ENCODE measurements at regions not wholly inside any gene's neighbourhood (a gene's known extent, or its start where the extent isn't known, plus 50 kb on each side); places are given as distances from the start of the nearest gene placed in this dataset.

DNA sequence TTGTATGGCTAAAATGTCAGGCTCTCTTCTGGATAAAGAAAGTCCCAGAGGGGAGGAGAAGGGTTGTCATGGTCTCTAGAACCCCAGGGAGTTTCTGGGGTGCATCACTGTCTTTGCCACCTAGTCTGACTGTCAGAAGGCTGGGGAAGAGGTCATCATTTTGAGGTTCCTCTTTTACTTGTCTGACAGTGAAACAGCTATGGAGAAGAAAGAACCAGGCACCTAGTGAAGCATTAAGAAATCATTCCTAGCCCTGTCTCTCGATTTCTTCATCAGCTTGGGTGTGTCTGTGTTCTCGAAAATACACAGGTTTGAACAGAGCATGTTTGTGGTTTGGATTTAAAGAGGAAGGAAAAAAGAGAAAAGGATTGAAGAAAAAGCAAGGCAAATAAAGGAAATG lies 158.7 kb upstream of the LRIG3 start:
- H2AK5ac ChIP-seq (ENCODE audit: low read depth, low read length), result 0 out of 2 replicates have a peak overlapping the region, but pooled peaks have one; percentile 24
- H2BK20ac ChIP-seq (ENCODE audit: low read depth, low read length), result no peak overlapping the region; the same call in 1 of the 2 replicates
- intact Hi-C loops (cut with micrococcal nuclease) (no loop called here), in situ Hi-C loops (cut with MboI; ENCODE audit: low sequenced_read_pairs) (no loop called here), dilution Hi-C loops (cut with HindIII; ENCODE audit: low sequenced_read_pairs, unreplicated experiment) (no loop called here)
- no peak overlapping the region for H3K56ac ChIP-seq (ENCODE audit: extremely low read depth, insufficient read depth, low read length)
- no peaks in the 10 kb centered on the region for H3K27me3 ChIP-seq (ENCODE audit: control insufficient read depth, insufficient read depth, low read length)
- H2BK5ac ChIP-seq (ENCODE audit: low read depth, low read length, poor library complexity, severe bottlenecking), result no peak overlapping the region
- H3K9me1 ChIP-seq (ENCODE audit: insufficient read depth, low read length), result no peaks in the 10 kb centered on the region
- no CpG with 5 or more reads among the region's 2 CpGs for WGBS, 2 experiments (ENCODE audit: extremely low coverage in 2 of 2, insufficient read length in 1 of 2)
- no peaks in the 10 kb centered on the region for H4K20me1 ChIP-seq (ENCODE audit: insufficient read depth, low read length)
- no peaks in the 10 kb centered on the region for H3K36me3 ChIP-seq (ENCODE audit: control insufficient read depth, insufficient read depth, low read length)
- no peak overlapping the region for H3K4me3 ChIP-seq (ENCODE audit: insufficient read depth, low read depth, low read length)
- ATAC-seq (ENCODE audit: low read depth) (no peak), DNase-seq (no peak)
- no peak overlapping the region for H3K27ac ChIP-seq (ENCODE audit: insufficient read depth, low read length)
- peaks cover 7% of the 10 kb centered on the region for H3K4me1 ChIP-seq (ENCODE audit: control insufficient read depth, insufficient read depth, low read length)
- H3K79me1 ChIP-seq (ENCODE audit: low read depth in 1 of 2, low read length in 2 of 2), result no peaks in the 10 kb centered on the region
- no peak overlapping the region for H4K5ac ChIP-seq (ENCODE audit: low read depth, low read length)
- H3K23ac ChIP-seq (ENCODE audit: low read depth, low read length), result no peak overlapping the region
- H2AFZ ChIP-seq (replicated peaks; ENCODE audit: low read length, poor library complexity), result no peak overlapping the region
- CTCF ChIA-PET, result no interaction called here
- no peaks in the 10 kb centered on the region for H3K9me3 ChIP-seq (ENCODE audit: control insufficient read depth, insufficient read depth, low read length)
- POLR2A ChIA-PET (ENCODE audit: unreplicated experiment), result no interaction called here
- no peak overlapping the region for H4K8ac ChIP-seq (ENCODE audit: low read depth in 2 of 2, low read length in 2 of 2)
- H2BK120ac ChIP-seq (ENCODE audit: low read depth, low read length), result no peak overlapping the region; the same call in 1 of the 2 replicates
- no TSS peak for BruUV-seq (replicated peaks)
- TF ChIP-seq CEBPB (IDR thresholded peaks at IDR 0.05; ENCODE audit: low read depth, low read length) (no peak), MAFK (IDR thresholded peaks at IDR 0.05; ENCODE audit: low read depth, low read length) (no peak), BHLHE40 (IDR thresholded peaks at IDR 0.05; ENCODE audit: low read depth, low read length) (no peak), NFE2L2 (IDR thresholded peaks at IDR 0.05; ENCODE audit: low read depth, low read length) (no peak)
- TF ChIP-seq, protein P1, sequence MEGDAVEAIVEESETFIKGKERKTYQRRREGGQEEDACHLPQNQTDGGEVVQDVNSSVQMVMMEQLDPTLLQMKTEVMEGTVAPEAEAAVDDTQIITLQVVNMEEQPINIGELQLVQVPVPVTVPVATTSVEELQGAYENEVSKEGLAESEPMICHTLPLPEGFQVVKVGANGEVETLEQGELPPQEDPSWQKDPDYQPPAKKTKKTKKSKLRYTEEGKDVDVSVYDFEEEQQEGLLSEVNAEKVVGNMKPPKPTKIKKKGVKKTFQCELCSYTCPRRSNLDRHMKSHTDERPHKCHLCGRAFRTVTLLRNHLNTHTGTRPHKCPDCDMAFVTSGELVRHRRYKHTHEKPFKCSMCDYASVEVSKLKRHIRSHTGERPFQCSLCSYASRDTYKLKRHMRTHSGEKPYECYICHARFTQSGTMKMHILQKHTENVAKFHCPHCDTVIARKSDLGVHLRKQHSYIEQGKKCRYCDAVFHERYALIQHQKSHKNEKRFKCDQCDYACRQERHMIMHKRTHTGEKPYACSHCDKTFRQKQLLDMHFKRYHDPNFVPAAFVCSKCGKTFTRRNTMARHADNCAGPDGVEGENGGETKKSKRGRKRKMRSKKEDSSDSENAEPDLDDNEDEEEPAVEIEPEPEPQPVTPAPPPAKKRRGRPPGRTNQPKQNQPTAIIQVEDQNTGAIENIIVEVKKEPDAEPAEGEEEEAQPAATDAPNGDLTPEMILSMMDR (conservative IDR thresholded peaks at IDR 0.05; ENCODE audit: low read depth, low read length), result no peak
- H4K91ac ChIP-seq (ENCODE audit: insufficient read depth, low read depth, low read length), result peak overlapping the region; percentile 11; the same call in 1 of the 2 replicates
- H3K18ac ChIP-seq (ENCODE audit: low read depth, low read length), result no peak overlapping the region; the same call in 1 of the 2 replicates
- no peak overlapping the region for H2BK15ac ChIP-seq (ENCODE audit: low read depth, low read length)
- H3K4me2 ChIP-seq (ENCODE audit: low read depth, low read length), result no peak overlapping the region
- no peak overlapping the region for H3K9ac ChIP-seq (ENCODE audit: low read depth, low read length)
- no peak overlapping the region for H2AK9ac ChIP-seq (replicated peaks; ENCODE audit: low read depth, low read length, poor library complexity)
- peak overlapping the region; percentile 31; the same call in 1 of the 2 replicates for H3K14ac ChIP-seq (replicated peaks; ENCODE audit: low read depth, low read length)
- H3K4ac ChIP-seq (ENCODE audit: low read depth, low read length), result no peak overlapping the region

Data from IMR-90 (cell line).